ENCODE measurements at regions not wholly inside any gene's neighbourhood (a gene's known extent, or its start where the extent isn't known, plus 50 kb on each side); places are given as distances from the start of the nearest gene placed in this dataset.
"Not testable (repeated sequence)": the region's sequence is repeated elsewhere in the genome, so short reads cannot be mapped to it uniquely, and the experiment has no call there.

GRCh38 chr13:43946281-43946680 lies 66.6 kb downstream of the LACC1 start:
- Mint-ChIP-seq H3K4me3 (no peak overlapping the region), H3K36me3 (ENCODE audit: insufficient read depth) (no peaks in the 10 kb centered on the region), H3K27me3 (ENCODE audit: low read depth) (peaks cover 6% of the 10 kb centered on the region), H3K9me3 (peaks cover 10% of the 10 kb centered on the region), H3K4me1 (ENCODE audit: low read depth) (no peaks in the 10 kb centered on the region)
- DNase-seq (no peak), ATAC-seq (no peak)

- no peak overlapping the region for H3K4me3 Mint-ChIP-seq
These were observed 68.3 kb downstream of the LACC1 start for GRCh38 chr13:43947897-43948458.

GRCh38 chr13:43953370-43953769 lies 73.7 kb downstream of the LACC1 start:
- Mint-ChIP-seq H3K4me1 (ENCODE audit: low read depth) (no peaks in the 10 kb centered on the region), H3K9me3 (peaks cover 4% of the 10 kb centered on the region), H3K4me3 (no peak overlapping the region), H3K36me3 (ENCODE audit: insufficient read depth) (no peaks in the 10 kb centered on the region), H3K27me3 (ENCODE audit: low read depth) (peaks cover 23% of the 10 kb centered on the region)
- no peak for DNase-seq
- no peak for ATAC-seq

More at GRCh38 chr13:43947897-43948458, 68.3 kb downstream of the LACC1 start:
- H3K9me3 Mint-ChIP-seq = peaks cover 10% of the 10 kb centered on the region
- DNase-seq (no peak), ATAC-seq (no peak)
- no peaks in the 10 kb centered on the region for H3K4me1 Mint-ChIP-seq (ENCODE audit: low read depth)
- peaks cover 7% of the 10 kb centered on the region for H3K27me3 Mint-ChIP-seq (ENCODE audit: low read depth)
- no peaks in the 10 kb centered on the region for H3K36me3 Mint-ChIP-seq (ENCODE audit: insufficient read depth)

GRCh38 chr13:43956975-43957374 lies 77.3 kb downstream of the LACC1 start:
- H3K4me3 Mint-ChIP-seq; ATAC-seq; H3K4me1 Mint-ChIP-seq (ENCODE audit: low read depth); DNase-seq; H3K9me3 Mint-ChIP-seq; H3K36me3 Mint-ChIP-seq (ENCODE audit: insufficient read depth): not testable (repeated sequence)
- peaks cover 21% of the 10 kb centered on the region for H3K27me3 Mint-ChIP-seq (ENCODE audit: low read depth)

GRCh38 chr13:43959291-43959690 lies 79.6 kb downstream of the LACC1 start:
- H3K4me1 Mint-ChIP-seq (ENCODE audit: low read depth) = no peaks in the 10 kb centered on the region
- DNase-seq = no peak
- no peak for ATAC-seq
- no peaks in the 10 kb centered on the region for H3K9me3 Mint-ChIP-seq
- H3K4me3 Mint-ChIP-seq = no peak overlapping the region
- H3K27me3 Mint-ChIP-seq (ENCODE audit: low read depth) = peaks cover 13% of the 10 kb centered on the region
- no peaks in the 10 kb centered on the region for H3K36me3 Mint-ChIP-seq (ENCODE audit: insufficient read depth)

GRCh38 chr13:43961909-43962308 lies 82.2 kb downstream of the LACC1 start:
- DNase-seq (no peak), ATAC-seq (no peak)
- no peaks in the 10 kb centered on the region for H3K4me1 Mint-ChIP-seq (ENCODE audit: low read depth)
- H3K27me3 Mint-ChIP-seq (ENCODE audit: low read depth) = peaks cover 4% of the 10 kb centered on the region
- no peaks in the 10 kb centered on the region for H3K9me3 Mint-ChIP-seq
- H3K4me3 Mint-ChIP-seq = no peak overlapping the region
- H3K36me3 Mint-ChIP-seq (ENCODE audit: insufficient read depth) = no peaks in the 10 kb centered on the region

- no peaks in the 10 kb centered on the region for H3K9me3 Mint-ChIP-seq
- ATAC-seq = no peak
- no peaks in the 10 kb centered on the region for H3K4me1 Mint-ChIP-seq (ENCODE audit: low read depth)
These were observed 84.0 kb downstream of the LACC1 start for GRCh38 chr13:43963726-43964125.

GRCh38 chr13:43964698-43965458 lies 85.2 kb downstream of the LACC1 start:
- ATAC-seq = no peak
- no peak overlapping the region for H3K4me3 Mint-ChIP-seq
- H3K9me3 Mint-ChIP-seq = no peaks in the 10 kb centered on the region
- no peak for DNase-seq
- H3K36me3 Mint-ChIP-seq (ENCODE audit: insufficient read depth) = no peaks in the 10 kb centered on the region
- no peaks in the 10 kb centered on the region for H3K27me3 Mint-ChIP-seq (ENCODE audit: low read depth)
- H3K4me1 Mint-ChIP-seq (ENCODE audit: low read depth) = no peaks in the 10 kb centered on the region

More at GRCh38 chr13:43963726-43964125, 84.0 kb downstream of the LACC1 start:
- no peak for DNase-seq
- Mint-ChIP-seq H3K4me3 (no peak overlapping the region), H3K27me3 (ENCODE audit: low read depth) (no peaks in the 10 kb centered on the region), H3K36me3 (ENCODE audit: insufficient read depth) (no peaks in the 10 kb centered on the region)

- Mint-ChIP-seq H3K4me1 (ENCODE audit: low read depth) (no peaks in the 10 kb centered on the region), H3K9me3 (no peaks in the 10 kb centered on the region), H3K36me3 (ENCODE audit: insufficient read depth) (no peaks in the 10 kb centered on the region), H3K27me3 (ENCODE audit: low read depth) (no peaks in the 10 kb centered on the region), H3K4me3 (no peak overlapping the region)
- ATAC-seq = no peak
- DNase-seq = no peak
These were observed 85.7 kb downstream of the LACC1 start for GRCh38 chr13:43965459-43965845.

GRCh38 chr13:43968251-43968942 lies 88.7 kb downstream of the LACC1 start:
- H3K27me3 Mint-ChIP-seq (ENCODE audit: low read depth); H3K4me3 Mint-ChIP-seq; H3K4me1 Mint-ChIP-seq (ENCODE audit: low read depth); H3K36me3 Mint-ChIP-seq (ENCODE audit: insufficient read depth); H3K9me3 Mint-ChIP-seq; ATAC-seq; DNase-seq: not testable (repeated sequence)

- not testable (repeated sequence) for H3K4me3 Mint-ChIP-seq; H3K27me3 Mint-ChIP-seq (ENCODE audit: low read depth); H3K9me3 Mint-ChIP-seq; H3K4me1 Mint-ChIP-seq (ENCODE audit: low read depth); DNase-seq; ATAC-seq; H3K36me3 Mint-ChIP-seq (ENCODE audit: insufficient read depth)
These were observed 89.4 kb downstream of the LACC1 start for GRCh38 chr13:43968943-43969690.

- ATAC-seq; H3K36me3 Mint-ChIP-seq (ENCODE audit: insufficient read depth); H3K4me1 Mint-ChIP-seq (ENCODE audit: low read depth); DNase-seq; H3K4me3 Mint-ChIP-seq; H3K27me3 Mint-ChIP-seq (ENCODE audit: low read depth); H3K9me3 Mint-ChIP-seq: not testable (repeated sequence)
These were observed 90.2 kb downstream of the LACC1 start for GRCh38 chr13:43969919-43970318.

GRCh38 chr13:43970520-43971242 lies 91.0 kb downstream of the LACC1 start:
- H3K9me3 Mint-ChIP-seq; H3K36me3 Mint-ChIP-seq (ENCODE audit: insufficient read depth); H3K4me1 Mint-ChIP-seq (ENCODE audit: low read depth); H3K4me3 Mint-ChIP-seq; DNase-seq; ATAC-seq; H3K27me3 Mint-ChIP-seq (ENCODE audit: low read depth): not testable (repeated sequence)

- not testable (repeated sequence) for H3K4me3 Mint-ChIP-seq; ATAC-seq; H3K36me3 Mint-ChIP-seq (ENCODE audit: insufficient read depth); H3K27me3 Mint-ChIP-seq (ENCODE audit: low read depth); H3K4me1 Mint-ChIP-seq (ENCODE audit: low read depth); DNase-seq; H3K9me3 Mint-ChIP-seq
These were observed 91.6 kb downstream of the LACC1 start for GRCh38 chr13:43971324-43971723.

All from activated T-cell treated with anti-CD3 and anti-CD28 coated beads, Interleukin-2, amount 50 U/mL, for 4 hours (primary cell).